ENCODE measurements at regions not wholly inside any gene's neighbourhood (a gene's known extent, or its start where the extent isn't known, plus 50 kb on each side); places are given as distances from the start of the nearest gene placed in this dataset.

GRCh38 chr3:31289584-31289983, 243.1 kb upstream of the STT3B start:
- TF ChIP-seq CTCF (conservative IDR thresholded peaks at IDR 0.05; ENCODE audit: low read depth in 2 of 2) (no peak), EZH2phosphoT487 (IDR thresholded peaks at IDR 0.05; ENCODE audit: unreplicated experiment) (no peak), POLR2AphosphoS5 (IDR thresholded peaks at IDR 0.05; ENCODE audit: low read depth) (no peak), REST (IDR thresholded peaks at IDR 0.05; ENCODE audit: unreplicated experiment) (no peak), CREB1 (CRISPR knock-in tag; IDR thresholded peaks at IDR 0.05; ENCODE audit: low read depth) (no peak), JUNB (IDR thresholded peaks at IDR 0.05; ENCODE audit: unreplicated experiment) (no peak), EZH2 (IDR thresholded peaks at IDR 0.05; ENCODE audit: low read depth, unreplicated experiment) (no peak), STAT1 (IDR thresholded peaks at IDR 0.05; ENCODE audit: unreplicated experiment) (no peak), NANOG (IDR thresholded peaks at IDR 0.05; ENCODE audit: borderline replicate concordance) (no peak), ZNF114 (CRISPR knock-in tag; IDR thresholded peaks at IDR 0.05) (no peak), ZNF331 (CRISPR knock-in tag; IDR thresholded peaks at IDR 0.05; ENCODE audit: low read depth) (no peak), ETS1 (IDR thresholded peaks at IDR 0.05) (no peak), ZNF462 (CRISPR knock-in tag; IDR thresholded peaks at IDR 0.05) (no peak)
